Endothelial cell of umbilical vein (primary cell): ENCODE measurements at regions not wholly inside any gene's neighbourhood (a gene's known extent, or its start where the extent isn't known, plus 50 kb on each side); places are given as distances from the start of the nearest gene placed in this dataset.

Experiments
- BruUV-seq: library from RNA; stranded (reverse); fragments of 400-500 nt; replicated peaks from 2 replicates; lab custom pipeline; 2021; lab: Mats Ljungman, UMichigan
- CTCF ChIA-PET: fragments of 300-600, 350-600 bp; sonication (Branson Sonifier 250); formaldehyde crosslinking; loops from one replicate; lab custom pipeline; 2021; ENCODE audit warnings: antibody characterized with exemption, inconsistent platforms; lab: Charles Lee
- POLR2A ChIA-PET: fragments of 300-600, 350-600 bp; sonication (Branson Sonifier 250); formaldehyde crosslinking; loops from one replicate; lab custom pipeline; 2021; ENCODE audit warnings: antibody characterized with exemption, inconsistent platforms; lab: Charles Lee
- DNase-seq: peaks from one replicate; pipeline ENCODE4 v3.0.0-alpha.2; 2011; ENCODE audit warnings: low read depth, low spot score
- FAIRE-seq: peaks from 2 replicates; lab custom pipeline; 2011; peaks lifted over from hg19 to GRCh38; lab: Jason Lieb, UNC
- H2AFZ ChIP-seq: 2 replicates; pipeline ENCODE4 v1.6.0; 2012; ENCODE audit warnings: low read depth, low read length, control low read depth, inconsistent platforms
- H3K27ac ChIP-seq: 2 replicates; pipeline ENCODE4 v1.5.1; 2011; ENCODE audit warnings: low read depth, mild to moderate bottlenecking, control low read depth, low read length, moderate library complexity; ENCODE audit not compliant: insufficient read depth
- H3K27me3 ChIP-seq, 2 experiments: 2 replicates each; pipeline versions ENCODE4 v1.6.0 to v1.6.1; 2011; ENCODE audit warnings: low read length in 2 of 2, mixed read lengths in 1 of 2; ENCODE audit not compliant: control insufficient read depth in 2 of 2, insufficient read depth in 2 of 2
- H3K36me3 ChIP-seq, 2 experiments: 2 replicates in 1 of 2; 3 replicates in 1 of 2; pipeline ENCODE4 v1.5.1; 2011; ENCODE audit warnings: low read length in 2 of 2, mild to moderate bottlenecking in 1 of 2, moderate library complexity in 1 of 2; ENCODE audit not compliant: control insufficient read depth in 2 of 2, insufficient read depth in 2 of 2; ENCODE audit errors: extremely low read depth in 1 of 2
- H3K4me1 ChIP-seq: 3 replicates; pipeline ENCODE4 v1.5.1; 2011; ENCODE audit warnings: mild to moderate bottlenecking, low read length; ENCODE audit not compliant: control insufficient read depth, insufficient read depth; ENCODE audit errors: extremely low read depth
- H3K4me2 ChIP-seq: 2 replicates; pipeline ENCODE4 v1.6.1; 2011; ENCODE audit warnings: low read length, control low read depth, mixed read lengths; ENCODE audit not compliant: insufficient read depth
- H3K4me3 ChIP-seq, 3 experiments: fragments of 200-600 bp in 1 of 3; sonication (generic), shearing (Covaris generic) in 1 of 3; replicated peaks in 1 of 3; 2 replicates each; pipeline ENCODE4 v1.5.1; 2011 to 2016; ENCODE audit warnings: control low read depth in 3 of 3, low read length in 3 of 3, mild to moderate bottlenecking in 2 of 3, inconsistent platforms in 1 of 3, low read depth in 1 of 3, moderate library complexity in 1 of 3; ENCODE audit not compliant: insufficient read depth in 1 of 3
- H3K79me2 ChIP-seq: 2 replicates; pipeline ENCODE4 v1.6.0; 2012; ENCODE audit warnings: low read length, inconsistent platforms; ENCODE audit not compliant: control insufficient read depth, insufficient read depth
- H3K9ac ChIP-seq: replicated peaks from 2 replicates; pipeline ENCODE3; 2011; ENCODE audit warnings: low read length, control low read depth; ENCODE audit not compliant: insufficient read depth; ENCODE audit errors: extremely low read depth
- H3K9me1 ChIP-seq: replicated peaks from 3 replicates; pipeline ENCODE4 v1.6.0; 2011; ENCODE audit warnings: mild to moderate bottlenecking, low read length; ENCODE audit not compliant: control insufficient read depth, insufficient read depth; ENCODE audit errors: extremely low read depth
- H3K9me3 ChIP-seq: replicated peaks from 2 replicates; pipeline ENCODE4 v1.5.1; 2012; ENCODE audit warnings: low read length, inconsistent platforms; ENCODE audit not compliant: control insufficient read depth, insufficient read depth
- H4K20me1 ChIP-seq: replicated peaks from 2 replicates; pipeline ENCODE3; 2011; ENCODE audit warnings: mild to moderate bottlenecking, low read length; ENCODE audit not compliant: control insufficient read depth, insufficient read depth; ENCODE audit errors: extremely low read depth
- CTCF ChIP-seq, 2 donors: IDR thresholded peaks; 1 replicate in 1 of 2; 2 replicates in 1 of 2; pipeline ENCODE4 v1.5.1; 2011; ENCODE audit warnings: low read length in 2 of 2, mild to moderate bottlenecking in 2 of 2, moderate library complexity in 2 of 2, control low read depth in 1 of 2, inconsistent platforms in 1 of 2, low read depth in 1 of 2; ENCODE audit not compliant: insufficient read depth in 1 of 2; ENCODE audit errors: extremely low read depth in 1 of 2
- EZH2 ChIP-seq: IDR thresholded peaks from 2 replicates; pipeline ENCODE4 v1.6.1; 2012; ENCODE audit warnings: borderline replicate concordance, low read depth, mild to moderate bottlenecking, moderate library complexity, low read length, inconsistent platforms; ENCODE audit not compliant: severe bottlenecking
- FOS ChIP-seq: IDR thresholded peaks from 2 replicates; pipeline ENCODE4 v1.6.1; 2011; ENCODE audit warnings: mild to moderate bottlenecking, low read length, moderate library complexity, borderline replicate concordance; ENCODE audit not compliant: insufficient read depth
- GATA2 ChIP-seq: IDR thresholded peaks from 2 replicates; pipeline ENCODE4 v1.7.0; 2011; ENCODE audit warnings: low read depth, mild to moderate bottlenecking, moderate library complexity, mixed read lengths, low read length; ENCODE audit not compliant: insufficient read length, insufficient read depth
- JUN ChIP-seq: IDR thresholded peaks from 2 replicates; pipeline ENCODE4 v1.6.1; 2011; ENCODE audit warnings: borderline replicate concordance, low read depth; ENCODE audit not compliant: insufficient read length, insufficient read depth
- MAX ChIP-seq: IDR thresholded peaks from 2 replicates; pipeline ENCODE4 v1.6.1; 2011; ENCODE audit not compliant: insufficient read depth, insufficient read length
- MYC ChIP-seq: IDR thresholded peaks from one replicate; pipeline ENCODE4 v1.6.1; 2011; ENCODE audit warnings: mild to moderate bottlenecking, low read depth, low read length
- POLR2A ChIP-seq: IDR thresholded peaks from 2 replicates; pipeline ENCODE4 v1.6.1; 2012; ENCODE audit warnings: low read depth, mild to moderate bottlenecking, control low read depth, low read length
- POLR2AphosphoS5 ChIP-seq: IDR thresholded peaks from 2 replicates; pipeline ENCODE4 v1.6.1; 2012; ENCODE audit warnings: low read depth, mild to moderate bottlenecking, control low read depth, low read length, moderate library complexity; ENCODE audit not compliant: insufficient read depth
- dilution Hi-C: fragments of 300-500 bp; cut with MboI; formaldehyde crosslinking; loops from one replicate; pipeline ENCODE4 v1.15.0; 2019; ENCODE audit warnings: low sequenced_read_pairs; ENCODE audit not compliant: extremely low pct_ligation_motif_present
- intact Hi-C: fragments of 100-400 bp; cut with micrococcal nuclease; formaldehyde crosslinking; loops from one replicate; pipeline ENCODE4 v1.10.0; 2022

- Histone ChIP-seq H3K79me2 (no peaks in the 10 kb centered on the region), H4K20me1 (no peaks in the 10 kb centered on the region), H3K9ac (no peak overlapping the region), H3K9me3 (no peaks in the 10 kb centered on the region), H3K9me1 (no peaks in the 10 kb centered on the region), H3K27me3 (no peaks in the 10 kb centered on the region), H3K4me2 (no peak overlapping the region), H2AFZ (no peak overlapping the region), H3K4me1 (no peaks in the 10 kb centered on the region), H3K36me3 (no peaks in the 10 kb centered on the region), H3K27ac (no peak overlapping the region), H3K4me3 (no peak overlapping the region)
- ChIA-PET POLR2A (no interaction called here), CTCF (no interaction called here)
- no peak for FAIRE-seq
- no peak for TF ChIP-seq POLR2A
- no peak for TF ChIP-seq CTCF (IDR thresholded peaks at IDR 0.05; ENCODE audit: extremely low read depth in 1 of 2, insufficient read depth in 1 of 2, low read depth in 1 of 2, low read length in 2 of 2)
- TF ChIP-seq EZH2 = no peak
- no peak for TF ChIP-seq JUN
- no peak for TF ChIP-seq GATA2
- no peak for TF ChIP-seq MAX
- no peak for TF ChIP-seq MYC
- TF ChIP-seq FOS = no peak
- TF ChIP-seq POLR2AphosphoS5 = no peak
- no peak for DNase-seq
- dilution Hi-C loops = no loop called here
- no TSS peak for BruUV-seq
- intact Hi-C loops = no loop called here
These were observed 88.3 kb downstream of the C11orf87 start for GRCh38 chr11:109510316-109510715.
